HG02588 (cell line): ENCODE measurements at regions not wholly inside any gene's neighbourhood (a gene's known extent, or its start where the extent isn't known, plus 50 kb on each side); places are given as distances from the start of the nearest gene placed in this dataset.

Source experiments
- ATAC-seq: cut with Tn5 transposase; IDR thresholded peaks from one replicate; pipeline ENCODE4 v1.9.1; 2021; ENCODE audit warnings: mild to moderate bottlenecking, moderate library complexity; ENCODE audit not compliant: unreplicated experiment

GRCh38 chr3:127356381-127356780 lies 68.5 kb upstream of the PRR20G start:
- no peak for ATAC-seq

GRCh38 chr3:127354761-127355160 lies 66.9 kb upstream of the PRR20G start:
- no peak for ATAC-seq

GRCh38 chr3:127352612-127353011 lies 64.8 kb upstream of the PRR20G start:
- no peak for ATAC-seq

GRCh38 chr3:127351775-127352350 lies 64.0 kb upstream of the PRR20G start:
- no peak for ATAC-seq

GRCh38 chr3:127351321-127351720 lies 63.5 kb upstream of the PRR20G start:
- ATAC-seq, result no peak

- ATAC-seq, result no peak
Measured at GRCh38 chr3:127350172-127351050, 62.6 kb upstream of the PRR20G start.

- no peak for ATAC-seq
Measured at GRCh38 chr3:127349501-127350171, 61.8 kb upstream of the PRR20G start.

- no peak for ATAC-seq
Measured at GRCh38 chr3:127342735-127343134, 54.9 kb upstream of the PRR20G start.

- no peak for ATAC-seq
Measured at GRCh38 chr3:127339928-127340861, 52.3 kb upstream of the PRR20G start.

- ATAC-seq, result no peak
Measured at GRCh38 chr3:127339016-127339415, 51.2 kb upstream of the PRR20G start.

GRCh38 chr3:127337911-127338531 lies 50.2 kb upstream of the PRR20G start:
- no peak for ATAC-seq
